Upper lobe of left lung (tissue), 4 donors: ENCODE measurements at regions not wholly inside any gene's neighbourhood (a gene's known extent, or its start where the extent isn't known, plus 50 kb on each side); places are given as distances from the start of the nearest gene placed in this dataset.

Experiments used
- EP300 ChIP-seq, 4 donors: sonication (generic); formaldehyde crosslinking; IDR thresholded peaks; one replicate each; pipeline ENCODE4 v1.5.1; 2017; ENCODE audit warnings: antibody characterized with exemption in 4 of 4, control low read depth in 2 of 4
- POLR2A ChIP-seq, 4 donors: fragments of 450-650 bp; IDR thresholded peaks; one replicate each; pipeline ENCODE4 v1.5.1; 2016 to 2017; ENCODE audit warnings: antibody characterized with exemption in 4 of 4, mild to moderate bottlenecking in 2 of 4
- POLR2AphosphoS5 ChIP-seq, 2 donors: sonication (generic); formaldehyde crosslinking; IDR thresholded peaks; one replicate each; pipeline ENCODE4 v1.5.1; 2017; ENCODE audit warnings: antibody characterized with exemption in 2 of 2
- TF ChIP-seq, protein P1 (sequence below), 6 experiments: fragments of 450-650 bp in 4 of 6; fragments of 200-600 bp in 2 of 6; sonication (generic) in 2 of 6; IDR thresholded peaks; one replicate each; pipeline ENCODE4 v1.5.1; 2016 to 2019; ENCODE audit warnings: antibody characterized with exemption in 6 of 6

DNA sequence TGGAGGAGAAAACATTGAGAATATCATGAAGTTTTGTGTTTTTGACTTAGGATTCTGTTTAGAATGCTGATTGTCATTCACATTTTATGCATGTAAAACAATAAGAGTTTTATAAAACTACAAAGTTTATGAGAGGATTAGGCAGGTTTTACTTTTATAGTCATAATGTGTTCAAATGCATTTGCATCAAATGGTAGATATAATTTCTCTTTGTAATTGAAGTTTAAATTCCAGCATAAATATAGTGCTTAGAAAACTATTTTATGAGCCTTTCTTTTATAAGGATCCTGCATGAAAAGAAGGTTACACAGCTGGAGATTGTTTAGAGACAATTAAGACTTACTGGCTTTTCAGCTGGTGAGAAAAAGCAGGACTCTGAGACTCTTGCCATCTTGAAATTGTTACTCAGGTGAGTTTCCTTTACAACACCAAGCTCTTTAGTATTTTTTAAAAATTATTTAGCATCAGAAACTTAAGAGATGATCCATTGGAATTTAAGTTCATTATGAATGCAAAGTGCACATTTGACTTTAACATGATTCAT is 157.1 kb upstream of the MAN1A1 start:
- TF ChIP-seq, protein P1, sequence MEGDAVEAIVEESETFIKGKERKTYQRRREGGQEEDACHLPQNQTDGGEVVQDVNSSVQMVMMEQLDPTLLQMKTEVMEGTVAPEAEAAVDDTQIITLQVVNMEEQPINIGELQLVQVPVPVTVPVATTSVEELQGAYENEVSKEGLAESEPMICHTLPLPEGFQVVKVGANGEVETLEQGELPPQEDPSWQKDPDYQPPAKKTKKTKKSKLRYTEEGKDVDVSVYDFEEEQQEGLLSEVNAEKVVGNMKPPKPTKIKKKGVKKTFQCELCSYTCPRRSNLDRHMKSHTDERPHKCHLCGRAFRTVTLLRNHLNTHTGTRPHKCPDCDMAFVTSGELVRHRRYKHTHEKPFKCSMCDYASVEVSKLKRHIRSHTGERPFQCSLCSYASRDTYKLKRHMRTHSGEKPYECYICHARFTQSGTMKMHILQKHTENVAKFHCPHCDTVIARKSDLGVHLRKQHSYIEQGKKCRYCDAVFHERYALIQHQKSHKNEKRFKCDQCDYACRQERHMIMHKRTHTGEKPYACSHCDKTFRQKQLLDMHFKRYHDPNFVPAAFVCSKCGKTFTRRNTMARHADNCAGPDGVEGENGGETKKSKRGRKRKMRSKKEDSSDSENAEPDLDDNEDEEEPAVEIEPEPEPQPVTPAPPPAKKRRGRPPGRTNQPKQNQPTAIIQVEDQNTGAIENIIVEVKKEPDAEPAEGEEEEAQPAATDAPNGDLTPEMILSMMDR (IDR thresholded peaks at IDR 0.05) = no peak
- TF ChIP-seq EP300 (IDR thresholded peaks at IDR 0.05) (no peak), POLR2A (IDR thresholded peaks at IDR 0.05) (no peak), POLR2AphosphoS5 (IDR thresholded peaks at IDR 0.05) (no peak)
